H7 (cell line): ENCODE measurements at regions not wholly inside any gene's neighbourhood (a gene's known extent, or its start where the extent isn't known, plus 50 kb on each side); places are given as distances from the start of the nearest gene placed in this dataset.

Experiments
- DNase-seq: peaks from one replicate; pipeline ENCODE4 v3.0.0; 2012
- H3K27me3 ChIP-seq: 2 replicates; pipeline ENCODE4 v1.6.0; 2011; ENCODE audit warnings: mild to moderate bottlenecking, low read length; ENCODE audit not compliant: control insufficient read depth, insufficient read depth
- H3K36me3 ChIP-seq: replicated peaks from 2 replicates; pipeline ENCODE4 v1.5.1; 2011; ENCODE audit warnings: low read length; ENCODE audit not compliant: control insufficient read depth, insufficient read depth
- H3K4me3 ChIP-seq: 2 replicates; pipeline ENCODE4 v1.5.1; 2011; ENCODE audit warnings: low read depth, mild to moderate bottlenecking, control low read depth, low read length, moderate library complexity; ENCODE audit not compliant: insufficient read depth

DNA sequence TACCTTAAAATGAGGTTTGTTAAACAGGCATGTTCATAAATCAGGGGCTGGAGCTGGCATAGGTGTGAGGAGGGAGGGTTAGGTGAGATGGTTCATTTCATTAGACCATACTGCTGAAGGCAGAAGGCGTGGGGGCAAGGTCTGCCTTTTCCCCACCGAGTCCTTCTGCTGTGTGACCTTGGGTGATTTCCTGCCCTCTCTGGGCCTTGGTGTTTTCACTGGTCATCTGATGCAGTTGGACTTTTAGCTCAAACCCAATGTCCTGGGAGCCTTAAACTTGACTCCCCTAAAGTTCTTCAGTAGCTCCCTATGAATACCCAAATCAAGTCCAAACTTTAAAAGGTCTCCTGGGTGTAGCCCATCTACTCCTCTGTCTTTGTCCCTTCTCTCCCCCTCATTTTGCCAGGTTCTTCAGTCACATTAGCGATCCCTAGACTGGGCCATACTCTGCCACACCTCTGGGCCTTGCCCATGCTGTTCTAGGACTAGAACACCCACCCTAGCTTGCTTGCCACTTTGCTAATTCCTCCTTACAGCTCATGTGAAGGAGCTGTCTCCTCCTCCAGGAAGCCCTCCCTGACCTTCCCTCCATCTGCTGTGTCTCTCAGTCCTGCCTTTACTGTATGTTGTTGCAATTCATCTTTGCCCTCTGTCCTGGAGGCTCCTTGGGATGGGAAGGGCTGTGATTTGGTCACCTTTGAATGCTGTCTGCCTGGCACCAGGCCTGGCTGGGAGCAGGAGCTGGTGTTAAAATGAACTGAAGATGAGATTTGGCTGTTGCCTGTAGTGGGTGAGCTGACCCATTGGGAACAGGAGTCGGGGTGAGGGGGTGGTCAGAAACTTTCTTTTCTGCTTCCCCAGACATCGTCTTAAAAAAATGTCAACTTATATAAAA lies 85.4 kb upstream of the HS6ST1 start:
- Histone ChIP-seq H3K4me3 (no peak overlapping the region), H3K27me3 (no peaks in the 10 kb centered on the region), H3K36me3 (no peaks in the 10 kb centered on the region)
- no peak for DNase-seq

DNA sequence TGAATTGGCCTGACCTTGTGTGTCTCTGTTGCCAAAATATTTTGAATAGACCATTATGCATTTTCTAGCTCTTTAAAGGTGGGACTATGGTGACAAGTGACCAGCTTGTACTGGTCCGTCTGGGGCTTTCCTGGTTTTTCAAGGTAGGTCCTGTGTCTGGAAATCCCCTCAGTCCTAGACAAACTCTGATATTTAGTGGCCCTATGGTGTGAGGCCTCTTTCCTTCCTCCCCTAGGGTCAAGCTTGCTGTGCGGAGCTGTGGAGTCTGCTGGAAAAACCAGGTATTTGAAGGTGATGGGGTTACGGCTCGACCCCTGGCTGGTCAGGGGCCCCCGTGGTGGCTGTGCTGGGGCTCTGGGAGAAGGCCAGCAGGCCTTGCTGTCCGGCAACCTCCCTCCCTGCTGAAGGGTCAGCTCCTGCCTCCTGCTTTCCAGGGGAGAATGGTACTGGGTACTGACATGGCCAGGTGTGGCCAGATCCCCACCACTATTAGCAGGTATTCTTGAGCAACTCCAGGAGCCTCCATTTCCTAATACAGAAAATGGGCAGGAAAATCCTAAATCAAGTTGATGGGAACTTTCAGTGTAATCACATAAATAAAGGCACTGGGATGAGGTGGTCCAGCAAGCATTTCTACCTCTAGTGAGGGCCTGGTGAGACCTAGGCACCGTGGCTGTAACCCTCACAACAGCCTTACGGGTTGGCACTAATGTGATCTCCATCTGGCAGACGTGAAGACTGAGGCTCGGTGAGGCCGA lies 86.2 kb upstream of the HS6ST1 start:
- Histone ChIP-seq H3K4me3 (no peak overlapping the region), H3K27me3 (no peaks in the 10 kb centered on the region), H3K36me3 (no peaks in the 10 kb centered on the region)
- no peak for DNase-seq

GRCh38 chr2:128405467-128405900 lies 86.8 kb upstream of the HS6ST1 start:
- no peak for DNase-seq
- no peak overlapping the region for H3K4me3 ChIP-seq
- H3K27me3 ChIP-seq: no peaks in the 10 kb centered on the region
- H3K36me3 ChIP-seq: no peaks in the 10 kb centered on the region

GRCh38 chr2:128405981-128406613 lies 87.4 kb upstream of the HS6ST1 start:
- DNase-seq: no peak
- no peaks in the 10 kb centered on the region for H3K27me3 ChIP-seq
- no peak overlapping the region for H3K4me3 ChIP-seq
- H3K36me3 ChIP-seq: no peaks in the 10 kb centered on the region

DNA sequence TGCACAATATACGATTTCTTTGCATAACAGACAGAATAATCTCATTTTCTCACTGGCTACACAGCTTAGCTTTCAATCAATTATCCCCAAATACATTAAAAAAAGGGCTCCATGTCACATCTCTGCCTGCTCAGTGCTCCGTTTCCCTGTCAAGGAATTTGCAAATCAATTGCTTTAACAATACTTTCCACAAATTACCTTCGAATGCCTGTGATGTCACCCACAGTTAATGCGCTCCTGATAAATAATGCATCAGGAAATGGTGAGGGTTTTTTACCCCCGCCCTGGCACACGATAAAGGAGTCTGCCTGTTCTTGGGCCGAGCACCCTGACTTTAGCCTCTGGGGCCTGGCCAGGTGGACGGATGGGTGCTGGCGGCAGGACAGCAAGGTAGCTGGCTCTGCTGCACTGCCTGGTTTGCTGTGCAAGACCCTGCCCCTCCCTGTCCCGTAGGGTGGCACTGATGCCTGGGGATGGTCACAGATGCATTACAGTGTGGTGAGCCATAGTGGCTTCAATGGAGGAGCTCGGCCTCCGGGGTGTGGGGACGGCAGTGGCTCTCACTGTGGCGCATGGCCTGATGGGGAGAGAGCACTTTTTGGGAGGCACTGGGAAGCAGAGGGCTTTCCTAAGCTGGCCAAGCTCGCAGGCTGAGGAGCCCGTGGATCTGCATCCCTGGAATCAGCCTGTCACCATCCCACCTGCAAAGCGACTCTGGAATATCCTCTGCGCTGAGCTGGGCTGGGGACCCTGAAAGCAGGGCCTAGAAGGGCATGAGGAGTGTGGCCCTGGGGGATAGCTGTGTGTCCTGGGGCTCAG lies 88.3 kb upstream of the HS6ST1 start:
- Histone ChIP-seq H3K4me3 (no peak overlapping the region), H3K27me3 (no peaks in the 10 kb centered on the region), H3K36me3 (no peaks in the 10 kb centered on the region)
- DNase-seq: no peak

GRCh38 chr2:128408349-128409305 lies 90.0 kb upstream of the HS6ST1 start:
- Histone ChIP-seq H3K27me3 (no peaks in the 10 kb centered on the region), H3K4me3 (no peak overlapping the region), H3K36me3 (no peaks in the 10 kb centered on the region)
- no peak for DNase-seq

GRCh38 chr2:128409326-128410034 lies 90.8 kb upstream of the HS6ST1 start:
- Histone ChIP-seq H3K4me3 (no peak overlapping the region), H3K27me3 (no peaks in the 10 kb centered on the region), H3K36me3 (no peaks in the 10 kb centered on the region)
- no peak for DNase-seq

- no peaks in the 10 kb centered on the region for H3K36me3 ChIP-seq
- H3K27me3 ChIP-seq: no peaks in the 10 kb centered on the region
- DNase-seq: no peak
- H3K4me3 ChIP-seq: no peak overlapping the region
These were observed 91.5 kb upstream of the HS6ST1 start for GRCh38 chr2:128410035-128410757.

DNA sequence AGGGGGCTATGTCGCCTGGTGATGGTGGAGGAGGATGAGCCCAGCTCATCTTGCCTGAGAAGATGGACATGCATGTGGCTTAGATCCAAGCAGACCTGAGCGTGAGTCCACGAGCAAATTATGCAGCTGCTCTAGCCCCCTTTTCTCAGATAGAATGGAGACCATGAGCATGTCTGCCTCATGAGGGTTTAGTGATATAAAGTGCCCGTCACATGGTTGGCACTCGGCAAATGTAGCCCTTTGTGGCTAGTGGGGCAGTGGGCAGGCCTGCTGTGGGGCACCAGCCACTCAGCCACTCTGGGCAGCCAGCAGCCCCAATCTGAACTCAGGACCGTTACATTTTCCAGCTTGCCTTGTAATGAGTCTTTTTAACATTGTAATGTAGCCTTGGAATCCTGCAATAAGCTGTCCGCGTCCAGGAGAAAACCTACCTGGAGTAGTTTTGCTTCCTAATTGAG lies 92.1 kb upstream of the HS6ST1 start:
- Histone ChIP-seq H3K4me3 (no peak overlapping the region), H3K36me3 (no peaks in the 10 kb centered on the region), H3K27me3 (no peaks in the 10 kb centered on the region)
- no peak for DNase-seq

GRCh38 chr2:128411431-128411830 lies 92.8 kb upstream of the HS6ST1 start:
- H3K27me3 ChIP-seq: no peaks in the 10 kb centered on the region
- H3K4me3 ChIP-seq: no peak overlapping the region
- H3K36me3 ChIP-seq: no peaks in the 10 kb centered on the region
- no peak for DNase-seq

- DNase-seq: no peak
These were observed 93.7 kb upstream of the HS6ST1 start for GRCh38 chr2:128412181-128412871.

More at GRCh38 chr2:128412181-128412871, 93.7 kb upstream of the HS6ST1 start:
- Histone ChIP-seq H3K27me3 (no peaks in the 10 kb centered on the region), H3K4me3 (no peak overlapping the region), H3K36me3 (no peaks in the 10 kb centered on the region)
